Tibial artery (tissue), 4 donors: ENCODE measurements at regions not wholly inside any gene's neighbourhood (a gene's known extent, or its start where the extent isn't known, plus 50 kb on each side); places are given as distances from the start of the nearest gene placed in this dataset.

Experiments
- DNase-seq, 2 donors: peaks; one replicate each; pipeline ENCODE4 v3.0.0-alpha.2; 2019
- H3K27ac ChIP-seq, 2 donors: fragments of 200-600 bp; sonication (generic) in 1 of 2; 1 replicate in 1 of 2; 2 replicates in 1 of 2; pipeline ENCODE4 v1.5.1; 2018 to 2019; ENCODE audit warnings: mild to moderate bottlenecking in 1 of 2
- H3K27me3 ChIP-seq, 2 donors: fragments of 200-600 bp; sonication (generic) in 1 of 2; one replicate each; pipeline versions ENCODE4 v1.5.1 to v1.6.0; 2016 to 2019
- H3K36me3 ChIP-seq, 3 donors: fragments of 200-600 bp; sonication (generic) in 2 of 3; one replicate each; pipeline ENCODE4 v1.5.1; 2016 to 2019; ENCODE audit warnings: mild to moderate bottlenecking in 2 of 3
- H3K4me1 ChIP-seq, 4 donors: fragments of 200-600 bp; sonication (generic) in 2 of 4; 1 replicate in 3 of 4; 2 replicates in 1 of 4; pipeline ENCODE4 v1.5.1; 2016 to 2019
- H3K4me3 ChIP-seq, 2 donors: fragments of 200-600 bp; sonication (generic) in 1 of 2; 1 replicate in 1 of 2; 2 replicates in 1 of 2; pipeline ENCODE4 v1.5.1; 2018 to 2019; ENCODE audit warnings: mild to moderate bottlenecking in 2 of 2
- H3K9me3 ChIP-seq, 3 donors: fragments of 200-600 bp; sonication (generic) in 1 of 3; one replicate each; pipeline ENCODE4 v1.5.1; 2016 to 2019
- CTCF ChIP-seq, 2 experiments: fragments of 200-600 bp in 1 of 2; fragments of 450-650 bp in 1 of 2; IDR thresholded peaks; one replicate each; pipeline ENCODE4 v1.5.1; 2017 to 2019; ENCODE audit warnings: antibody characterized with exemption in 2 of 2, mild to moderate bottlenecking in 1 of 2, moderate library complexity in 1 of 2
- intact Hi-C: fragments of 100-400 bp; cut with DNase I; formaldehyde crosslinking; loops from one replicate; pipeline ENCODE4 v1.15.0; 2023; ENCODE audit warnings: low total_unique reads

GRCh38 chr4:162239992-162240769, 76.4 kb upstream of the FSTL5 start:
- intact Hi-C loops, result no loop called here
- no peak for TF ChIP-seq CTCF (IDR thresholded peaks at IDR 0.05)

GRCh38 chr4:162237676-162238075, 73.9 kb upstream of the FSTL5 start:
- Histone ChIP-seq H3K36me3 (no peaks in the 10 kb centered on the region), H3K27ac (no peak overlapping the region), H3K9me3 (no peaks in the 10 kb centered on the region), H3K4me3 (no peak overlapping the region), H3K4me1 (no peaks in the 10 kb centered on the region), H3K27me3 (no peaks in the 10 kb centered on the region)
- intact Hi-C loops, result no loop called here
- DNase-seq, result no peak
- TF ChIP-seq CTCF (IDR thresholded peaks at IDR 0.05), result no peak

More at GRCh38 chr4:162239992-162240769, 76.4 kb upstream of the FSTL5 start:
- no peaks in the 10 kb centered on the region for H3K9me3 ChIP-seq
- no peak overlapping the region for H3K27ac ChIP-seq
- H3K36me3 ChIP-seq, result no peaks in the 10 kb centered on the region
- DNase-seq, result no peak
- H3K4me3 ChIP-seq, result no peak overlapping the region
- H3K4me1 ChIP-seq, result no peaks in the 10 kb centered on the region
- H3K27me3 ChIP-seq, result no peaks in the 10 kb centered on the region

- Histone ChIP-seq H3K27me3 (no peaks in the 10 kb centered on the region), H3K9me3 (no peaks in the 10 kb centered on the region), H3K36me3 (no peaks in the 10 kb centered on the region), H3K27ac (no peak overlapping the region), H3K4me3 (no peak overlapping the region), H3K4me1 (no peaks in the 10 kb centered on the region)
- DNase-seq, result no peak
- TF ChIP-seq CTCF (IDR thresholded peaks at IDR 0.05), result no peak
- intact Hi-C loops, result no loop called here
These were observed 70.8 kb upstream of the FSTL5 start for GRCh38 chr4:162234595-162234994.

- Histone ChIP-seq H3K27ac (no peak overlapping the region), H3K27me3 (no peaks in the 10 kb centered on the region), H3K4me1 (no peaks in the 10 kb centered on the region), H3K4me3 (no peak overlapping the region), H3K36me3 (no peaks in the 10 kb centered on the region), H3K9me3 (no peaks in the 10 kb centered on the region)
- TF ChIP-seq CTCF (IDR thresholded peaks at IDR 0.05), result no peak
- intact Hi-C loops, result no loop called here
- no peak for DNase-seq
These were observed 68.5 kb upstream of the FSTL5 start for GRCh38 chr4:162232349-162232748.

- intact Hi-C loops, result no loop called here
- no peak overlapping the region for H3K27ac ChIP-seq
- no peak for TF ChIP-seq CTCF (IDR thresholded peaks at IDR 0.05)
- H3K27me3 ChIP-seq, result no peaks in the 10 kb centered on the region
- H3K9me3 ChIP-seq, result no peaks in the 10 kb centered on the region
- H3K36me3 ChIP-seq, result no peaks in the 10 kb centered on the region
- H3K4me3 ChIP-seq, result no peak overlapping the region
- DNase-seq, result no peak
- H3K4me1 ChIP-seq, result no peaks in the 10 kb centered on the region
These were observed 65.9 kb upstream of the FSTL5 start for GRCh38 chr4:162229670-162230069.
